Fibroblast of mammary gland (primary cell): ENCODE measurements at regions not wholly inside any gene's neighbourhood (a gene's known extent, or its start where the extent isn't known, plus 50 kb on each side); places are given as distances from the start of the nearest gene placed in this dataset.

Experiments
- DNase-seq: peaks from one replicate; pipeline ENCODE4 v3.0.0-alpha.2; 2010; ENCODE audit warnings: low read depth
- H3K4me3 ChIP-seq: 2 replicates; pipeline ENCODE4 v1.5.1; 2011; ENCODE audit warnings: low read depth, mild to moderate bottlenecking, low read length, moderate library complexity; ENCODE audit not compliant: control insufficient read depth
- TF ChIP-seq, protein P1 (sequence below): conservative IDR thresholded peaks from 2 replicates; pipeline ENCODE4 v1.5.1; 2011; ENCODE audit warnings: low read depth, low read length, inconsistent platforms; ENCODE audit not compliant: control insufficient read depth, insufficient read depth

DNA sequence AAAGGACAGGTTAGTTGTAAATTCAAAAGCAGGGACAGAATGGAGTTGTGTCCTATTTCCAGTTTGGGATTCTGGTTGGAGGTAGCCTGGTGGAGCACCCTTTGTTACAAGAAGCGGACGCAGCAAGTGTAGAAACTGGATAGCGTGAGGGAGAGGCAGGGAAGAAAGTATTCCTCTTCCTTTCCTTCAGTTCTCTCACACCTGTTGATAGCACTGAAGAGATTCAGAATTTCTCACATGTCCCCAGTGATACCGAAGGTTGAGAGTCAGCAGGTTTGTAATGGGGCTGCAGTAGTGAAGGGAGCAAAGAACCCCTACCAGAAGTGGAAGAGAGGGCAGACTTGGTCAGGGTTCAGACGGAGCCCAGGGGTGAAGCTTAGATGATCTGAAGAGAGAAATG is 399.2 kb downstream of the SPRY2 start:
- no peak for DNase-seq
- no peak overlapping the region for H3K4me3 ChIP-seq
- TF ChIP-seq, protein P1, sequence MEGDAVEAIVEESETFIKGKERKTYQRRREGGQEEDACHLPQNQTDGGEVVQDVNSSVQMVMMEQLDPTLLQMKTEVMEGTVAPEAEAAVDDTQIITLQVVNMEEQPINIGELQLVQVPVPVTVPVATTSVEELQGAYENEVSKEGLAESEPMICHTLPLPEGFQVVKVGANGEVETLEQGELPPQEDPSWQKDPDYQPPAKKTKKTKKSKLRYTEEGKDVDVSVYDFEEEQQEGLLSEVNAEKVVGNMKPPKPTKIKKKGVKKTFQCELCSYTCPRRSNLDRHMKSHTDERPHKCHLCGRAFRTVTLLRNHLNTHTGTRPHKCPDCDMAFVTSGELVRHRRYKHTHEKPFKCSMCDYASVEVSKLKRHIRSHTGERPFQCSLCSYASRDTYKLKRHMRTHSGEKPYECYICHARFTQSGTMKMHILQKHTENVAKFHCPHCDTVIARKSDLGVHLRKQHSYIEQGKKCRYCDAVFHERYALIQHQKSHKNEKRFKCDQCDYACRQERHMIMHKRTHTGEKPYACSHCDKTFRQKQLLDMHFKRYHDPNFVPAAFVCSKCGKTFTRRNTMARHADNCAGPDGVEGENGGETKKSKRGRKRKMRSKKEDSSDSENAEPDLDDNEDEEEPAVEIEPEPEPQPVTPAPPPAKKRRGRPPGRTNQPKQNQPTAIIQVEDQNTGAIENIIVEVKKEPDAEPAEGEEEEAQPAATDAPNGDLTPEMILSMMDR = no peak

GRCh38 chr13:79939689-79940088 is 401.2 kb downstream of the SPRY2 start:
- DNase-seq = no peak
- TF ChIP-seq, protein P1 = no peak
- no peak overlapping the region for H3K4me3 ChIP-seq

DNA sequence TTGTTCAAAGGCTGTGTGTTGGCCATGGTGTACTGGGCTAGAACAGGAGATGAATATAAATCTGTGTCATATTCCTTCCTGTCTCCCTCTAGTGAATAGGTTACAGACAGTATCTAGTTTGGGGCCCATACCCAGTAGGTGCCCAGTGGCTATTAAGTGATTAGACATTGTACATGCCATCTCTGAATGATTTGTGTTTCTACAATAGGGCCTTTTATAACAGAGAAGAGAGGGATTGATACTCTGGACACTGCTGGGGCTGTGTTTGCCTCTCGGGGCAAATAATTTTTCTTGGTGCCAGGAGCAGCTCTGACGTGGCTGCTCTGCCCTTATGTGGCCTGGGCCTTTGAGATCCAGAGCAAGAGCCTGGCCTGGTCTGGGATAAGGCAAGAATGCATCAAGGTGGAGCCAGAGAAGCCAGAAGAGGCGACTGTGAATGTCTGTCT is 403.1 kb downstream of the SPRY2 start:
- no peak for DNase-seq
- TF ChIP-seq, protein P1 = no peak
- no peak overlapping the region for H3K4me3 ChIP-seq

DNA sequence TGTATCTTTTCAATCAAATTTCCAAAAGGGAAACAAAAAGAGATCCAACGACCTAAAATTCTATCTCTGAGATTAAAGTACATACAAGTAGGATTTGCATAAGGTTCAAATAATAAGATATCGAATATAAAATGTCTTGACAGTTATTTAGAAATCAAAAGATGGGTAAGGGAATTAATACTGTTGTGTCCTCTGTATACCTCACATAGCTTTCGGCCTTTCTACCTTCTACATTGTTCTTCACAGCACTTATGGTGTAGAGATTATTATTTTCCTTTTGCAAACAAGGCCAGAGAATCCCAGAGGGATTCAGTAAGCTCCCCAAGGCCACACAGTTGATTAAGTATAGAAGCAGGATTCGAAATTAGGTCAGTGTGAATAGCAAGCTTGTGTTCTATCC is 403.6 kb downstream of the SPRY2 start:
- no peak for DNase-seq
- TF ChIP-seq, protein P1 = no peak
- H3K4me3 ChIP-seq = no peak overlapping the region

DNA sequence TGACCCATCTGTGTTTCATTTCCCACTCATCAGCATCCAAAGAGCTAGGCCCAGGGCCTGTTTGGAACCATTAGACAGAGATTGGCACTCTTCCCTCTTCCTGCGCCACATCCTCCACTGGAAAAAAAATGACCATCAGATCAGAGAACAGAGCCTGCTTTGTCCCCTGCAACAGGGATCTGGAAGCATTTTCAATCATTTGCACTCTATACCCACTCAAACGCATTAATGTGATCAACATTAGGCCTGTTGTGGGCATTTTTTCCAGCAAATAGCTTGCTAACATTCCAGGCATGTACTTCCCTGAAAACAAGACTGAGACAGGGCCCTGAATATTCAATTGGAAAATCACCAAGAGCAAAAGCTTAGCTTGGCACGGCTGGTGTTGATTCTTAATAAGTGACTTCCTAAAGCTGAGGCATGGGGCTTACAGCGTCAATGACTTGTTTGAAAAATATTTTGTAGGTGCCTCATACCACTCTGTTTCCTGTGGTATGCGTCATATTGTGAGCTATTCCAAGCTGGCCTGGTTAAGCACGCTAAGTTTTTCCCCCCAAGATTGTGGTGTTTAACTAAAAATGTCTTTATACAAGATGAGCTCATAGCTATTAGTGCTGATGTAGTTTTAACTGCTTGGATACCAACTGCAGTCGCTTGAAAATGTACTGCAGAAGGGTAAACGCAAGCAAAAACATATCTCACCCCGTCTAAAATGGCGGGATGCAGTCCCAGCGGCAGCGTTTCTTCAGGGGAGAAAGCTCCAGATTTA is 404.4 kb downstream of the SPRY2 start:
- TF ChIP-seq, protein P1 = no peak
- no peak overlapping the region for H3K4me3 ChIP-seq
- DNase-seq = peak; percentile 99

DNA sequence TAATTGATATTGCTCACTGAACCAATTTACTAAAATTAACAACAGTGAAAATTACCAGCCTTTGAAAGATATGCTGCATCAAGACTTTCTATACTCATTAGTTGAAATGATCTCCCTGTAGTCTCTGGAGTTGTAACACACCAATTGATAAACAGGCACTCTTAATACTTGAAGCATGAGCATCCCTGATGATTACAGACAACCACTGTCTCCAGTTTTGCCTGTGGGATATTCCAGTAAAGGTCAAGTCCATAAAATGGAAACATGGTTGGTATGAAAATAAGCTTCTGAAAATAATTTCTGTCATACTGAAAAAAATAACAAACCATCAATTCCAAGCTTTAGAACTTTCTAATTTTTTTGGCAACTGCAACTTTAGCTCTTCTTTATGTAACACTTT is 405.8 kb downstream of the SPRY2 start:
- DNase-seq = no peak
- H3K4me3 ChIP-seq = no peak overlapping the region
- TF ChIP-seq, protein P1 = no peak
